SJCRH30 (cell line): ENCODE measurements at regions not wholly inside any gene's neighbourhood (a gene's known extent, or its start where the extent isn't known, plus 50 kb on each side); places are given as distances from the start of the nearest gene placed in this dataset.
"Not testable (repeated sequence)": the region's sequence is repeated elsewhere in the genome, so short reads cannot be mapped to it uniquely, and the experiment has no call there.

ENCODE experiments used
- DNase-seq, 2 experiments: peaks; one replicate each; pipeline ENCODE4 v3.0.0-alpha.2; 2015 to 2020
- H3K27ac ChIP-seq: fragments of 250-450 bp; sonication (Bioruptor Pico); 2 replicates; pipeline ENCODE4 v1.5.1; 2020; ENCODE audit warnings: mild to moderate bottlenecking, moderate library complexity
- H3K27me3 ChIP-seq: fragments of 250-450 bp; sonication (Bioruptor Pico); 2 replicates; pipeline ENCODE4 v1.5.1; 2020; ENCODE audit warnings: mild to moderate bottlenecking, moderate library complexity
- H3K36me3 ChIP-seq: fragments of 250-450 bp; sonication (Bioruptor Pico); 2 replicates; pipeline ENCODE4 v1.5.1; 2020; ENCODE audit warnings: mild to moderate bottlenecking, moderate library complexity
- H3K4me1 ChIP-seq: fragments of 250-450 bp; sonication (Bioruptor Pico); 2 replicates; pipeline ENCODE4 v1.5.1; 2020; ENCODE audit warnings: mild to moderate bottlenecking, moderate library complexity
- H3K4me3 ChIP-seq: fragments of 250-450 bp; sonication (Bioruptor Pico); 2 replicates; pipeline ENCODE4 v1.5.1; 2020; ENCODE audit warnings: mild to moderate bottlenecking, moderate library complexity
- H3K9me3 ChIP-seq: fragments of 250-450 bp; sonication (Bioruptor Pico); replicated peaks from 2 replicates; pipeline ENCODE4 v1.5.1; 2020; ENCODE audit warnings: mild to moderate bottlenecking, moderate library complexity

DNA sequence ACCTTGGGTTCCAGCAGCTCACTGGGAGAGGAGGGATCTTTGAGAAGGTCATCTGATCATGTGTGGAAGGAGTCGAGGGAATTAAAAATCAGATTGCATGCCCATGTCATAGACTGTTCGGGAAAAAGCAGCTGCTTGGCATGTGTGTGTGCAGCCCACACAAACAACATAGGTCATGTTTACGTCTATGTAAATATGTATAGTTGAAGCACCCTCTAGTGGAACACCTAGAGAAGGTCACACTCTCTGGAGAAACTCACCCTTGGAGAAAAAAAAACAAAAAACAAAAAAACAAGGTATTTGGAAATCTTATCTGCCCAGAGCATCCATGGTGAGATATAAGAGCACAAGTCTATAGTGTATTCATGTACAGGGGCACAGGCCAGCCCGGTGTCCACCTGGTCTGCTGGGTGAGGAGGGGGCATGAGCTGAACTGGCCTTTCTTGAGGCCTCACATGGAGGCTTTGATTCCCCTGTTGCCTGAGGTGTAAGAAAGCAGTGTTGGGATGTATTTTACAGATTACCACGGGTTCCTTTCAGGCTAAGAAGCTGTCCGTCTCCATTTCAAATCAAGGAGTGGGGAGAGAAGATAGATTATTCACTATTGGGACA lies 98.0 kb downstream of the NPY start:
- peak; percentile 40 to 71 for DNase-seq
- H3K27ac ChIP-seq: no peak overlapping the region
- H3K9me3 ChIP-seq: 0 out of 2 replicates have a peak, but pooled peaks cover 3% of the 10 kb centered on the region
- H3K4me1 ChIP-seq: peaks cover 23% of the 10 kb centered on the region
- no peaks in the 10 kb centered on the region for H3K36me3 ChIP-seq
- no peak overlapping the region for H3K4me3 ChIP-seq
- H3K27me3 ChIP-seq: no peaks in the 10 kb centered on the region; the same call in 1 of the 2 replicates

DNA sequence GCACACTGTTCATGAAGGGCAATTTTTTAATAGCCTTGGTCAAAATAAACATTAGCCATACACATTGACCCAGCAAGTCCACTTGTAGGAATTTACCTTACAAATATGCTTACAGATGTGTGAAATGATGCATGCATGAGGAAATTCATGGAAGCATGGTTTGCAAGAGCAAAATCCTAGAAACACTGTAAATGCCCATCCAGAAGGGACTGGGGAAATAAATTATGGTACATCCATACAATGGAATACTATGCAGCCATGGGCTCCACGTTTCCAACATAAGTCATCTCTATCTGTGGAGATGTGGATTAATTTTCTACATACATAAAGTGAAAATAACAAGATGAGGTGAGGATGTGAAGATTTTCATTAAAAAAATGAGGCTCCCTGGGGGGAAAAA lies 99.1 kb downstream of the NPY start:
- Histone ChIP-seq H3K27me3 (no peaks in the 10 kb centered on the region; the same call in 1 of the 2 replicates), H3K36me3 (no peaks in the 10 kb centered on the region), H3K9me3 (0 out of 2 replicates have a peak, but pooled peaks cover 3% of the 10 kb centered on the region), H3K4me1 (peaks cover 23% of the 10 kb centered on the region), H3K27ac (no peak overlapping the region), H3K4me3 (no peak overlapping the region)
- no peak for DNase-seq

DNA sequence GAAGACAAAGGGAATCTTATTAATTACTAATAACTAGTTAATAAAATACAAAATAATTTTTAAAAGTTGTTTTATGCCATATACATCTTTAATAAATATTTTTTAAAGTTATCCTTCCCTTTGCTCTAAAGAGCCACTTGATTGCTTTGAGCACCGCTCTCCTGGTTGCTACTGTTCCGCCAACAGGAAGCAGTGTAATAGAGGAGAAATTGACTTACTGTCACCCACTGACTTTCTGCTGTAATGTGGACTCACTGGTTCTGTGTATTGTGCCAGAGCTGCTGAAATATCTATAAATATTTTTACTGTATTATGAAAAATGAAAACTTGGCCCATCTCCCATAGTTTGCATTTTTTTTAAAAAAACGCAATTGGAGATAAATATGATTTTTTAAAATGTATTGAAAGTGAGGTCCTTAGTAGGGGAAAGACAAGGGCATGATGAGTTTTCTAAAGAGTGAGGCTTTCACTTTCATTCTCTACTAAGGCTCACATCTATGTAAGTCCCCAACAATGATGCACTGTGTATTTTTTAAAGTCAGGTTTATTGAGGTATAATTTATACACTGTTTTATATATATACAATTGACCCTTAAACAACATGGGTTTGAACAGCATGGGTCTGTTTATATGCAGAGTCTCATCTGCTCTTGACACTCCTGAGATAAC lies 100.5 kb downstream of the NPY start:
- H3K27ac ChIP-seq: no peak overlapping the region
- H3K9me3 ChIP-seq: 0 out of 2 replicates have a peak, but pooled peaks cover 3% of the 10 kb centered on the region
- no peak overlapping the region for H3K4me3 ChIP-seq
- H3K27me3 ChIP-seq: no peaks in the 10 kb centered on the region; the same call in 1 of the 2 replicates
- H3K36me3 ChIP-seq: no peaks in the 10 kb centered on the region
- H3K4me1 ChIP-seq: peaks cover 13% of the 10 kb centered on the region
- no peak for DNase-seq

DNA sequence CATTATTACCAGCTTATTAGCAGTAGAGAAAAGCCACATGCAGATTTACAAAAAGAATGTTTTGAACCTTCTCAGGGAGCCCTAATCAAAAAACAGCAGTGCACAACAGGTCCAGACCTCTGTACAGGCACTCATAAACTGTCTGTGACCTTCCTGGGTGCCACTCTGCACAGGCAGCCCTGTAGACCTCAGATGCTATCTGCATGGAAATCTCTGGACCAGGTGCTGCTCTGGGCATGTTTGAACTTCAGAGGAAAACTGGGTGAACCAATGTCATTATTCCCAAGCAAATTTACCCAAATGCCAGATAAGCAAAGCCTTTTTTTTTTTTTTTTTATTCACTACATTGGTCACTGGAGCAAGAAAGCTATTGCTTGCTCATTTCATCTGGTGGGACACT lies 104.2 kb downstream of the NPY start:
- H3K27me3 ChIP-seq: no peaks in the 10 kb centered on the region; the same call in 1 of the 2 replicates
- no peaks in the 10 kb centered on the region for H3K4me1 ChIP-seq
- no peaks in the 10 kb centered on the region for H3K36me3 ChIP-seq
- H3K9me3 ChIP-seq: 0 out of 2 replicates have a peak, but pooled peaks cover 3% of the 10 kb centered on the region
- H3K27ac ChIP-seq: no peak overlapping the region
- DNase-seq: no peak
- H3K4me3 ChIP-seq: no peak overlapping the region

DNA sequence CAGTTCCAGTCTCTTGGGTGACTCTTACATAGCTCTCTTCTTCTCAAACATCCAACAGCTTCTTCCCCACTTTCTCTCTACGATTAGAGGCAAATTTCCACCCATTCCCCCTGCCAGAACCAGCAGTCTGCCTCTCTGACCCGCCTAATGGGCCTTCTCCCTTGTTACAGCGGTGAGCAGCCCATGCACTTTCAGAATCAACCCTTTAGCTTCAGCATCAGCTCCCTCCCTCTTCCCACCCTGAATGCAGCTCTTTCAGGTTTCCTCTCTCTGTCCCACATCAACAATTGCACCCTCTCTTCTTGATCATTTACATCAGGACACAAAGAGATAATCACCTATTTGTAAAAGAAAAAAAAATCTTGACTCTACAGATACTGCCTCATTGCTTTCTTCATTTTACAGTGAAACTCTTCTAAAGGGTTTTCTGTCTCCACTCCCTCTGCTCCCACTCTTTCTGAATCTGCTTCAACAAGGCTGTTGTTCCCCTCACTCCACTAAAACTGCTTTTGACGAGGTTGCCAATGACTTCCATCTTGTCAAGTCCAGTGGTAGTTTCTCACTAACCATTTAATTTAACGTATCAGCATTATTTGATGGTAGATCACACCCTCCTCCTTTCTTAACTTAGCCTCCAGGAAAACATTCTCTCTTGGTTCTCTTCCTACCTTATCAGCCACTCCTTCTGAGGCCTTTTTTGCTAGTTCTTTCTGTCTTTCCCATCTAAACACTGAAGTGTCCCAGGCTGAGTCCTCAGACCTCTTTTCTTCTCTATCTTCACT lies 106.6 kb downstream of the NPY start:
- Histone ChIP-seq H3K27ac (no peak overlapping the region), H3K4me3 (no peak overlapping the region), H3K9me3 (no peaks in the 10 kb centered on the region), H3K36me3 (no peaks in the 10 kb centered on the region), H3K27me3 (no peaks in the 10 kb centered on the region), H3K4me1 (no peaks in the 10 kb centered on the region; the same call in 1 of the 2 replicates)
- DNase-seq: no peak

DNA sequence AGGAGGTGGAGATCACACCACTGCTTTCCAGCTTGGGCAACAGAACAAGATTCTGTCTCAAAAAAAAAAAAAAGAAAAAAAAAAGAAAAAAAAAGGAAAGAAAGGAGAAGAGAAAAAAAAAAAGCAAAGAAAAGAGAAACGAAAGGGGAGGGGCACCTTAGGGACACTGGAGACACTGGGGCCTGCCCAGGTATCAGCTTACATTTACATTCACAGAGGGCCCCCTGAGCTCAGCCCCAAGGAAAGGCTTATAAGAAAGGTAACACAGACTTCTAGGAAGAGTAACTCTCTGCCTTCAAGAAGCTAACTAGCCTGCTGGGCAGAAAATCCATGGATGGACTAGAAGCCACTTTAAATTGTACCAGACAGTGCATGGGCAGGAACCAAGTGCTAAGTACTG lies 108.8 kb downstream of the NPY start:
- Histone ChIP-seq H3K36me3 (no peaks in the 10 kb centered on the region), H3K27me3 (no peaks in the 10 kb centered on the region)
- no peak for DNase-seq

DNA sequence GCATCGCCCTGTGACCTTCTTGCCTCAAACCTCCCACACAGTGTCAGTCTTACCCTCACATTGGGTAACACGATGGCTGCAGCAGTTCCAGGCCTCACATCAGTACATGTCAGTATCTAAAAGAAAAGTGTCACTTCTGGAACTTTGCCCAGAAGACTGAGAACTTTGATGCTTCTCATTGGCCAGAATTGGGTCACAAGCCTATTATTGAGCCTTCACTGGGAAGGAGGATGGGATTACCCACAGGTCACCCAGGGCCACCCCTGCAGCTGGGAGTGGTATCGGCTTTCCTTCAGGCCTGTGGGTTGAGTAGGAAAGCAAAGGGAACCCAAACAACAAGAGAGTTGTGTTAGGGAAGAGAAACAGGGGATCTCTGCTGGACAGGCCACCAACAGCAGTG lies 111.5 kb downstream of the NPY start:
- Histone ChIP-seq H3K36me3 (no peaks in the 10 kb centered on the region), H3K9me3 (no peaks in the 10 kb centered on the region), H3K27ac (no peak overlapping the region), H3K4me1 (no peaks in the 10 kb centered on the region; the same call in 1 of the 2 replicates), H3K4me3 (no peak overlapping the region), H3K27me3 (no peaks in the 10 kb centered on the region)
- DNase-seq: peak; percentile 68 to 89

More for the DNA sequence above, 108.8 kb downstream of the NPY start:
- no peak overlapping the region for H3K27ac ChIP-seq
- H3K4me3 ChIP-seq: no peak overlapping the region
- H3K4me1 ChIP-seq: no peaks in the 10 kb centered on the region; the same call in 1 of the 2 replicates
- H3K9me3 ChIP-seq: no peaks in the 10 kb centered on the region

DNA sequence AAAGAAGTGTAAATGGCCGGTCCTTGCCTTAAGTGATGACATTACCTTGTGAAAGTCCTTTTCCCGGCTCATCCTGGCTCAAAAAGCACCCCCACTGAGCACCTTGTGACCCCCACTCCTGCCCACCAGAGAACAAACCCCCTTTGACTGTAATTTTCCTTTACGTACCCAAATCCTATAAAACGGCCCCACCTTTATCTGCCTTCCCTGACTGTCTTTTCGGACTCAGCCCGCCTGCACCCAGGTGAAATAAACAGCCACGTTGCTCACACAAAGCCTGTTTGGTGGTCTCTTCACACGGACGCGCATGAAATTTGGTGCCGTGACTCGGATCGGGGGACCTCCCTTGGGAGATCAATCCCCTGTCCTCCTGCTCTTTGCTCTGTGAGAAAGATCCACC lies 112.4 kb downstream of the NPY start:
- H3K27ac ChIP-seq, H3K4me3 ChIP-seq, DNase-seq, H3K9me3 ChIP-seq, H3K36me3 ChIP-seq, H3K27me3 ChIP-seq, H3K4me1 ChIP-seq: not testable (repeated sequence)

DNA sequence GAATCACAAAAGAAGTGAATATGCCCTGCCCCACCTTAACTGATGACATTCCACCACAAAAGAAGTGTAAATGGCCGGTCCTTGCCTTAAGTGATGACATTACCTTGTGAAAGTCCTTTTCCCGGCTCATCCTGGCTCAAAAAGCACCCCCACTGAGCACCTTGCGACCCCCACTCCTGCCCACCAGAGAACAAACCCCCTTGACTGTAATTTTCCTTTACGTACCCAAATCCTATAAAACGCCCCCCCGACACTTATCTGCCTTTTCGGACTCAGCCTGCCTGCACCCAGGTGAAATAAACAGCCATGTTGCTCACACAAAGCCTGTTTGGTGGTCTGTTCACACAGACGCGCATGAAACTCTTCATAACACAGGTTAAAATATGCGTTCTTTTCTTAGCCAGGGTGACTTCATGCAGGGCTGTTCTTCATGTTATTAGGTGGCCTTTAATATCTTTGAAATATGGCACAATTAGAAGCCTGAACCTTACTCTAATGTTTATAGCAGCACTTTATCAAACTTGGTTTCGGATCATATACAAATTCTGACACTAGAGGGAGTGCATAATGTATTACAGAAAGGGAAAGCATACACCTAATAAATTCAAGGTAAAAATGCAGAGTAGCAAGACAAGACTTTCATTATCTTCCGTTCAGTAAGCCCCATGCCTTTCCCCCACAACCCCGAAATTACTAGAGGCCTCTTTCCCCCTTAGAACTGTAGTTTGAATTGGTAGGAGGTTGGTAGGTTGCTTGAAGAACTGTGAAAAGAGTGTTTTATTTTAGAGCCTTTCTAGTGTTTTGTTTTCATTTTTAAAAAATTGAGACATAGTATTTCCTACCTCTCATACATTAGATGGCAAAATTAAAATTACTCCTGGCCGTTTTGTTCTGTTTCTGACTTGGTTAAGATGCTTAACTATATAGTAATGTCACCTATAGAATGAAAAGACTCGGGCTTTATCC lies 117.9 kb downstream of the NPY start:
- Histone ChIP-seq H3K4me3 (no peak overlapping the region), H3K27me3 (no peaks in the 10 kb centered on the region), H3K36me3 (no peaks in the 10 kb centered on the region), H3K27ac (no peak overlapping the region), H3K9me3 (no peaks in the 10 kb centered on the region), H3K4me1 (no peaks in the 10 kb centered on the region; the same call in 1 of the 2 replicates)
- peak in 1 of 2 experiments; percentile 39 for DNase-seq

DNA sequence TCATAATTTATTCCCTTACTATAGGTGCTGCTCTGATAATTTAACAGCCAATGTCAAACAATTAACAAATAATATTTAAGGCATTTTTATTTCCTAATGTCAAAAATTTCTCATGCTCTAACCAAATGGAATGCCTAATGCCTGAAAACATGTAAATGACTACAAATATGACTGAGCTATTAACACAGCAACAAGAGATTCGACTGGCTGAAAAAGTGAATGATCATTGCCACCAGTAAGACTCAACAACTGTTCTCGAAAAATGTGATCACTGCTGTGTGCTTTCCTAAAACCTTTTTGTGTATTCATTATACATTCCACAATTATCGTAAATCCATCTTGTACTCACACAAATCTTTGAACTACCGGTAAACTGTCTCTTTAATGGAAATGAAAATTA lies 118.7 kb downstream of the NPY start:
- Histone ChIP-seq H3K36me3 (no peaks in the 10 kb centered on the region), H3K27ac (no peak overlapping the region), H3K9me3 (no peaks in the 10 kb centered on the region), H3K4me1 (no peaks in the 10 kb centered on the region; the same call in 1 of the 2 replicates), H3K4me3 (no peak overlapping the region), H3K27me3 (no peaks in the 10 kb centered on the region)
- no peak for DNase-seq

DNA sequence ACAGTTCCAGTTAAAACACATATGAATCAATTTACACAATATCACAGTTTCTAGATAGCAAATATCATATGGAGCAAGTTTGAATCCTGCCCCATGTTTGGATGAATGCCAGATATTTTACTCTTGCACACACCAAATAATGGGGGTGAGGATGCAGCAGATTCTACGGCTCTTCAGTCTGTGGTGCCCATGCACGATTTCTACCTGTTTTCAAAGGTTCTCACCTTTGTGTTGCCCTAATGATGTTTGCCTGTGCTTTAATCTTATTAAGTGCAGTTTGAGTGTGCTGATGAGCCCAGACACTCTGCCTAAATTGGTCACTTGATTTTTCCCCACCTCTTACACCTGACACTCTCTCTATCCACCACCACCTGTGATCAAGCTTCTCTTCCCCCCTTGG lies 119.6 kb downstream of the NPY start:
- no peak for DNase-seq
- H3K27ac ChIP-seq: no peak overlapping the region
- H3K9me3 ChIP-seq: no peaks in the 10 kb centered on the region
- no peaks in the 10 kb centered on the region for H3K36me3 ChIP-seq
- H3K27me3 ChIP-seq: no peaks in the 10 kb centered on the region
- H3K4me1 ChIP-seq: no peaks in the 10 kb centered on the region; the same call in 1 of the 2 replicates
- H3K4me3 ChIP-seq: no peak overlapping the region

DNA sequence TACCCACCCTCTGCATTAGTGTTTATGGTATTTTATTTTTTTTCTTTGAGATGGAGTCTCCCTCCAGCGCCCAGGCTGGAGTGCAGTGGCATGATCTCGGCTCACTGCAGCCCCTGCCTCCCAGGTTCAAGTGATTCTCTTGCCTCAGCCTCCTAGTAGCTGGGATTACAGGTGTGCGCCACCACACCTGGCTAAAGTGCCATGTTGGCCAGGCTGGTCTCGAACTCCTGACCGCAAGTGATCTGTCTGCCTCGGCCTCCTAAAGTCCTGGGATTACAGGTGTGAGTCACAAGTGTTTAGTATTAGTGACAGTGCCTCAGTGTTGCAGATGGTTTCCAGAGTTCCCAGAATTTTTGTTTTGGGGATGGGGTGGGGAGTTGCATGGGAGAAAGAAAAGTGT lies 120.3 kb downstream of the NPY start:
- DNase-seq: no peak

DNA sequence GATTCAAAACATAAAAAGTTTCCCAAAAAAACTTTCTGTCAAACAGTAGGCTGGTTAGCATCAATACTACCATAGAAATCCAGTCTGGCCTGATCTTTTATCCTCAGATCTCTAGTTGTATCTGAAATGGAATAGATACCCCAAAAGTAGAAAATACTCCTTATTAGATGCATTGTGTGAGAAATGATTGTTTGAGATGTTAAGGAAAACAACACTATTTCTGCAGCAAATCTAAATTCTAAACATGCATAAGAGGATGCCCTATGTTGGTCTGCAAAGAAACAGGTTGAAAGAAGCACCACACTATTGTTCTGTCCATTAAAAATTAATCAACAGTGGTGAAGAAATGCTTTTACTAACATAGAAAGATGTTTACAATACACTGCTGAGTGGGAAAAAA lies 121.0 kb downstream of the NPY start:
- no peaks in the 10 kb centered on the region for H3K36me3 ChIP-seq
- no peak overlapping the region for H3K27ac ChIP-seq
- DNase-seq: no peak
- H3K27me3 ChIP-seq: no peaks in the 10 kb centered on the region
- H3K4me3 ChIP-seq: no peak overlapping the region
- H3K9me3 ChIP-seq: no peaks in the 10 kb centered on the region
- no peaks in the 10 kb centered on the region; the same call in 1 of the 2 replicates for H3K4me1 ChIP-seq

More for the DNA sequence above, 120.3 kb downstream of the NPY start:
- no peak overlapping the region for H3K27ac ChIP-seq
- H3K9me3 ChIP-seq: no peaks in the 10 kb centered on the region
- H3K4me3 ChIP-seq: no peak overlapping the region
- H3K36me3 ChIP-seq: no peaks in the 10 kb centered on the region
- no peaks in the 10 kb centered on the region for H3K27me3 ChIP-seq
- H3K4me1 ChIP-seq: no peaks in the 10 kb centered on the region; the same call in 1 of the 2 replicates
